Endothelial cell (in vitro differentiated cells): ENCODE measurements at regions not wholly inside any gene's neighbourhood (a gene's known extent, or its start where the extent isn't known, plus 50 kb on each side); places are given as distances from the start of the nearest gene placed in this dataset.

Experiments
- DNase-seq: peaks from one replicate; pipeline ENCODE4 v3.0.0; 2021; ENCODE audit warnings: low spot score
- H3K27ac Mint-ChIP-seq: one replicate; pipeline ENCODE4 v1.8.0; 2021; ENCODE audit warnings: mixed read lengths, inconsistent platforms; ENCODE audit not compliant: unreplicated experiment
- H3K27me3 Mint-ChIP-seq: one replicate; pipeline ENCODE4 v1.8.0; 2021; ENCODE audit warnings: mild to moderate bottlenecking, moderate library complexity, mixed read lengths, inconsistent platforms; ENCODE audit not compliant: unreplicated experiment
- H3K36me3 Mint-ChIP-seq: one replicate; pipeline ENCODE4 v1.8.0; 2021; ENCODE audit warnings: mild to moderate bottlenecking, low read depth, mixed read lengths, inconsistent platforms; ENCODE audit not compliant: unreplicated experiment
- H3K4me1 Mint-ChIP-seq: one replicate; pipeline ENCODE4 v1.8.0; 2021; ENCODE audit warnings: mild to moderate bottlenecking, mixed read lengths, inconsistent platforms; ENCODE audit not compliant: unreplicated experiment
- H3K4me3 Mint-ChIP-seq: one replicate; pipeline ENCODE4 v1.8.0; 2021; ENCODE audit warnings: mild to moderate bottlenecking, mixed read lengths, inconsistent platforms; ENCODE audit not compliant: unreplicated experiment
- H3K9me3 Mint-ChIP-seq: one replicate; pipeline ENCODE4 v1.8.0; 2021; ENCODE audit warnings: mixed read lengths, inconsistent platforms; ENCODE audit not compliant: unreplicated experiment
- CTCF ChIP-seq: fragments of 200-600 bp; sonication (generic); IDR thresholded peaks from one replicate; pipeline ENCODE4 v1.5.0; 2021; ENCODE audit warnings: antibody characterized with exemption; ENCODE audit not compliant: unreplicated experiment

DNA sequence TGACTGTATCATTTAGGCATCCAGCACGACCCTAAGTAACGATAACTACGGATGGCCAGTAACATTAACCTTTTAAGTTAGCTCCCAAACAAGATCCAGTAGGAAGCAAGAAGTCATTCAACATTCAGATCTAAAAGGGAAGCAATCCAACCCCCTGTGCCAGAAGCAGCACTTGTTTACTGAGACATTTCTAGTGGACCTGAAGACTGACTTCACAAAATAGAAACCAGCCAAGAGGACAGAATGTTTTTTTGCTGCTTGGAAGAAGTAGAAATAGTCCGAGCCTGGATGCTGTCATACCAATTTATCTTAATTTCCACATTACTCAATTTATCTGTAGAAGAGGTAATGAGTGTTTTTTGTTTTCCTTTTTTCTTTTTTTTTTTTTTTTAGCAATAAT lies 88.0 kb upstream of the CTTNBP2 start:
- TF ChIP-seq CTCF, result no peak
- Mint-ChIP-seq H3K27me3 (no peaks in the 10 kb centered on the region), H3K4me1 (peaks cover 3% of the 10 kb centered on the region), H3K9me3 (no peaks in the 10 kb centered on the region), H3K27ac (no peak overlapping the region), H3K4me3 (no peak overlapping the region), H3K36me3 (no peaks in the 10 kb centered on the region)
- no peak for DNase-seq

DNA sequence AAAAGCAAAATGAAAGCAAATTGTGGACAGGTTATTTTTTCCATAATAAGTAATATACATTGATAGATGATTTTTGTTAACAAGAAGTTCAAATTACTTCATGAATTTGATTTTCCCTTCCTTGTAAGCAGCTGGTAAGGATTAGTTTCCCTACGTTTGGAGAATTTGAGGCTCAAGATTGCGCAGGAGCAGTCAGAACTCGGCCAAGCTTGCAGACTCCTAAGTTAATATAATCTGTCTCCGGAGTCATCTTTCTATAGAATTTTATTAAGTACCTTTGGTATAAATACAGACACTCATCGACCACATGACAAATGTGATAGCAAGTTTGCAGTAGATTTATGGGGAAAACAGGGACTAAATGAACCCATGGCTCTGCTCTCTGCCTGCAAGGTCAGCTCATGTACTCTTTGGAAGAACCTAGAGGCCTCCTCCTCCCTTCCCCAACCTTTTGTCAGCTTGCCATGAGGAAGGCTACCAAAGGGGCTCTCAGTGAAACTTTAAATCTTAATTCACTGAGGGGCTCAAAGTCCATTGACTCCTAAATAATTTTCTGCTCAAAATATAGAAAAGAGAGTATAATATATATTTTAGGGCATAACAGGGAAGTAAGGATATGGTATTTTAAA lies 89.2 kb upstream of the CTTNBP2 start:
- no peak overlapping the region for H3K4me3 Mint-ChIP-seq
- TF ChIP-seq CTCF, result no peak
- DNase-seq, result no peak
- no peaks in the 10 kb centered on the region for H3K9me3 Mint-ChIP-seq
- peaks cover 3% of the 10 kb centered on the region for H3K4me1 Mint-ChIP-seq
- H3K27me3 Mint-ChIP-seq, result no peaks in the 10 kb centered on the region
- no peak overlapping the region for H3K27ac Mint-ChIP-seq
- no peaks in the 10 kb centered on the region for H3K36me3 Mint-ChIP-seq

GRCh38 chr7:117963264-117964197 lies 90.3 kb upstream of the CTTNBP2 start:
- H3K36me3 Mint-ChIP-seq, result no peaks in the 10 kb centered on the region

DNA sequence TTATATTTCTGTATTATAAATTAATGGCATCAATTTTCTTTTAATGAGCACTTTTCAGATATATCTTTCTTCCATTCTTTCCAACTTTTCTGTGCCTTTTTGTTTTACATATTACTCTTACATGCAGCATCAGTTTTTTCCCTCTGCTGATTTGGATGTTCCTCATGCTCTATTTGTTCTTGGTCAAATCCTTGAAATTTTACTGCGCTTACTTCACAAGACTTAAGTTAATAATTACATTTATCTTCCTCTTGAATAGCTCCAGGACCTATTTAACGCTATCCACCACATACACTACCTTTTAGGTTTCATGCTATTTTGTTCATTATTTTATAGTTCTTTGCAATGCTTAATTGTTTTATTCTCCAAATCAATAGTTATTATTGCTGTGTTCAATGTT lies 97.6 kb upstream of the CTTNBP2 start:
- H3K27me3 Mint-ChIP-seq, result no peaks in the 10 kb centered on the region
- no peaks in the 10 kb centered on the region for H3K9me3 Mint-ChIP-seq
- TF ChIP-seq CTCF, result no peak
- DNase-seq, result no peak
- no peak overlapping the region for H3K27ac Mint-ChIP-seq
- H3K36me3 Mint-ChIP-seq, result no peaks in the 10 kb centered on the region
- H3K4me3 Mint-ChIP-seq, result no peak overlapping the region
- peaks cover 3% of the 10 kb centered on the region for H3K4me1 Mint-ChIP-seq

More at GRCh38 chr7:117963264-117964197, 90.3 kb upstream of the CTTNBP2 start:
- Mint-ChIP-seq H3K4me1 (peaks cover 3% of the 10 kb centered on the region), H3K4me3 (no peak overlapping the region), H3K9me3 (no peaks in the 10 kb centered on the region), H3K27me3 (no peaks in the 10 kb centered on the region), H3K27ac (no peak overlapping the region)
- no peak for TF ChIP-seq CTCF
- no peak for DNase-seq
